ENCODE measurements at regions not wholly inside any gene's neighbourhood (a gene's known extent, or its start where the extent isn't known, plus 50 kb on each side); places are given as distances from the start of the nearest gene placed in this dataset.
"Not testable (repeated sequence)": the region's sequence is repeated elsewhere in the genome, so short reads cannot be mapped to it uniquely, and the experiment has no call there.

DNA sequence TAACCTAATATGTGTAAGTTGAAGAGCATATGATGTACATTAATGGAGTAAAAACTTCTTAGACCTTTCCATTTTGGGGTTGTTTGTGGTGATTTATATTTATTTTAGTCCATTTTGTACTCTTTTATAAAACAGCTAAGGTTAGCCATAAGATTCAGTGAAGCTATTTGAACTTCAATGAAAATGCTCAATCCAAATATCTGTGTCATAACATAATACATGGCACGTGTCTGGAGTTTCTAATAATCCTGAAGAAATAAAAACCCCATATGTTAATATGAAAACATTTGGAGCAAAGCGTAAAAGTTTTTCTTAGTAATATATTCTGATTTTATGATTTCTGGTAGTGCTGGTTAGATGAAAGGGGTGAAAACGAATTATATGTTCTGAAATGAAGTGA is 1729.7 kb downstream of the PCDH9 start:
- DNase-seq (ENCODE audit: low read depth), result no peak

DNA sequence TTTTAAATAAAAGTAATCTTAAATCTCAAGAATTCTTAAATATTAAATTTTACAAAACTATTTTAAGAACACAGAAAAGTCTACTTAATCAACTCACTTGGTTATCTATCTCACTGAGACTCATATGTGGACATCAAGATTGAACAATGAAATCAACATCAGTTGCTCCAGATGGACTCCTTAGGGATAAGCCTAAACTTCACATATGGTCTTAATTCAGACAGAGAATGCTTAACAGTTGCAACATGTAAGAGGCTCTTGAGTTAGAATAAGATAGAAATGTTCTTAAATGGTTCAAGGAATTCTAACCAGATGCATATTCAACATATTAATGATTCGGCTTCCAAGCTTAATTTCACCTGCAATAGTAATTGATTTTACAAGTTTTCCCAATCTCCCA is 1730.9 kb downstream of the PCDH9 start:
- DNase-seq (ENCODE audit: low read depth), result no peak

DNA sequence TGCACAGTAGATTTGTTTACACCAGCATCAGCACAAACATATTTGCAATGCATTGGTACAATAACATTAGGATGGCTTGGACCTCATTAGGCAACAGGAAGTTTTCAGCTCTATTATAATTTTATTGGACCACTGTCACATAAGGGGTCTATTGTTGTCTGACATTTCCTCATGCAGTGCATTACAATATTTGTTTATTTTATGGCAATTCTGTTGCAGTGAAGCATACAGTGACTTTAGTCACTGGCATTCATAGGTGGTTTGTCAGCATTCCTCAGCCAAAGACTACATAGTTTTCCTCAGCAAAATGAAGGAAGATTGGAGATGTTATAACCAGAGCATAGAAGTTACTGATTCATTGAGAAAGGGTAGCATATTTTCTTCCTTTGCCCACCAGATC is 1732.9 kb downstream of the PCDH9 start:
- DNase-seq (ENCODE audit: low read depth), result no peak

DNA sequence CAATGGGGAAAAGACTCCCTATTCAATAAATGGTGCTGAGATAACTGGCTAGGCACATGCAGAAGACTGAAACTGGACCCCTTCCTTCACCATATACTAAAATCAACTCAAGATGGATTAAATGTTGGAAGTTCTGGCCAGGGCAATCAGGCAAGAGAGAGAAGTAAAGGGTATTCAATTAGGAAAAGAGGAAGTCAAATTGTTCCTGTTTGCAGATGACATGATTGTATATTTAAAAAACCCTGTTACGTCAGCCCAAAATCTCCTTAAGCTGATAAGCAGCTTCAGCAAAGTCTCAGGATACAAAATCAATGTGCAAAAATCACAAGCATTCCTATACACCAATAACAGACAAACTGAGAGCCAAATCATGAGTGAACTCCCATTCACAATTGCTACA is 1739.4 kb downstream of the PCDH9 start:
- not testable (repeated sequence) for DNase-seq (ENCODE audit: low read depth)

DNA sequence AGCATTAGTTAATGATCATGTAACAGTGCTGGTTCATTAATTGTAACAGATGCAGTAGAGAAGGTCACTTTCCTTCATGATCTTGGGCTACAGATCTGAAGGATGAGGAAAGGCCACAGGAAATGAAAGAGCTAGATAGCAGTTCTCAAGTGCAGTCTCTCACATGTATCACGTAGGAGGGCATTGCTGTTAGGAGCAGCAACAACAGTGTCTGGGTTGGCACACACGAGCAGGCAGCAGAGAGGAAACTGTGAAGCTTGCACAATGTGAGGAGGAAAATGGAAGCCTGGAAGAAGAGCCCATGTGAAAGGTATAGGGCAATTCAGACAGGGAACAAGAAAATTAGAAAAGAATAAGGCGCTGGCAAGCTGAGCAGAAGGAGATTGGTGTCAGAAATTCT is 1741.5 kb downstream of the PCDH9 start:
- DNase-seq (ENCODE audit: low read depth), result no peak

DNA sequence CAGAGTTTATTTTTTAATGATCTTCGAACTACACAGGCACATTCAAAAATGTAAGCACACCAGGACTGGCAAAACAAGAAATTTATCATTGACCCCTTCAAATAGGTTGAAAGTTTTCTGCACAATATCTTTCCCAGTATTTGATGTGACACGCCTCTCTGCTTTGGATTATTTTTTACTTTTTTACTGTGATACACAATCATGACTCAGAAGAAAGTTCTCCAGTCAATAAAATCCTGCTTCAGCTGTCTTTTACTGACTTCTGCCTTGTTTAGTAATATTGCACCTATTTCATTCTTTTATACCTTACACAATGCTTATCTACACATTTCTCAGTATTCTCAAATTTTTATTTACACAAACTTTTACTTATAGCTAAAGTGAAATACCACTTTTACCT is 1750.4 kb downstream of the PCDH9 start:
- DNase-seq (ENCODE audit: low read depth), result no peak

DNA sequence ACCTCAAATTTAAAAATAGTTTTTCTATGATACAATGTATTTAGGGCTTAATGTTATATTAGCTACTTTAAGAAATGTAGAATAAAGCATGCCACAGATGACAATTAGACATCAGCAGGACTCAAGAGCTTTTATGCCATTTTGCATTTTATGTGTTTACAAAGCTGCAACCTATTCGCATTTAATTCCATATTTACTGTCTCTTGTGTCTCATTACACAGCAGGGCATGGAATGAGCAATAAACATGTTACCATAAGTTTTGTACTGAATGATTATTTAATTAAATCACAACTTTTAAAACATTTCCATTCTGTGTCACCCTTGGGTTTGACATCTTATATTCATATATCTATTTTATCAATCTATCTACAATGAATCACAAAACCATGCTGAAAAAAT is 1756.9 kb downstream of the PCDH9 start:
- no peak for DNase-seq (ENCODE audit: low read depth)

DNA sequence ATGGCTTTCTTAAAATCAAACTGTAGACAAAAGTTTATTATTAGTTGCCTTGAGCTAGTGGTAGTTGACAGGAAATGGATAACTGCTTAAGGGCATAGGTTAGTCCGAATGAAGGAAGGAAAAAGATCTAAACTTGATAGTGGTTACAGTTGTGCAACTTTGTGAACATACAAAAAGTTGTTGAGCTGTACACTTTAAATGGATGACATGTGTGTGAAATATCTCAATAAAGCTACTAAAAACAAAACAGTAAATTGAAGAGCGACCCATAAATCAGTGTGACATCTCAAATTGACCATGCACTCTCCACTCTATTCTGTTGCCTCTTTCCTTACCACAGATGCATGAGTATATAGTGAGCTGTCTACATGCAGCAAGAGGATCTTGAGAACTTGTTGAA is 1757.8 kb downstream of the PCDH9 start:
- DNase-seq (ENCODE audit: low read depth), result no peak

- DNase-seq (ENCODE audit: low read depth), result no peak
Measured at GRCh38 chr13:65470781-65471180, 1759.4 kb downstream of the PCDH9 start.

DNA sequence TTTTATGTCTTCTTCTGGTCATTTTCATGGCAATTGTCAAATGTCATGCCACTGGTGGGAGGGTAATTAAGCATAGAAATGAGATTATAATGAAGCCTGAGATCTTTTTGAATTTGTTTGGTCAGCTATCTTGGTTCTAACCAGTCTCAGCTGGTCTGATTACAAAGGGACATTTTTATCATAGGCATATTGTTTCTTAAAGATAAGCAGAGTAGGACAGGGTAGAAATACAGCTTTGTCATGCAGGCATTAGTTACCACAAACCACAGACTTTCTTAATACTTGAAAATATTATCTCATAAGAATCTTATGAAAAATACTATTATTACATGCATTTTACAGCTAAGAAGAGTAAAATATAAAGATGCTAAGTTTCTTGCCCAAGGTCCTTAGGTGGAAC is 1761.5 kb downstream of the PCDH9 start:
- no peak for DNase-seq (ENCODE audit: low read depth)

- DNase-seq (ENCODE audit: low read depth), result no peak
Measured at GRCh38 chr13:65461590-65461989, 1768.5 kb downstream of the PCDH9 start.

DNA sequence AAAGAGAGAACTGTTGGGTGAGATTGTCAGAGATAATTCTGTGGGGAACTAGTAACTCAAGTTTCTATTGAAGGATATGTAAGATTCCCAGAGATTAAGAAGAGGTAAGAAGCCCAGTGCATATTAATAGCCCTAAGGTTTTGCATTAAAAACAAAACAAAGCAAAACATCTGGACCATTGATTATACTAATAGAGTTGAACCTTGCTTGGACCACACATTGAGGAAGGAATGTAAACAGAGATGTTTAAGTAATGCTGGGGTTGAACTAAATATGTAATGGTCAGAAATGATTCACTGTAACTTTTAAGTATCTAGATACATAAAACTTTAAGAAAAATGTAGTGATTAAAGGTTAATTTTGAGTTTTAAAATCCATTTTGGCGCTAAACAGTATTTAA is 1770.0 kb downstream of the PCDH9 start:
- no peak for DNase-seq (ENCODE audit: low read depth)

DNA sequence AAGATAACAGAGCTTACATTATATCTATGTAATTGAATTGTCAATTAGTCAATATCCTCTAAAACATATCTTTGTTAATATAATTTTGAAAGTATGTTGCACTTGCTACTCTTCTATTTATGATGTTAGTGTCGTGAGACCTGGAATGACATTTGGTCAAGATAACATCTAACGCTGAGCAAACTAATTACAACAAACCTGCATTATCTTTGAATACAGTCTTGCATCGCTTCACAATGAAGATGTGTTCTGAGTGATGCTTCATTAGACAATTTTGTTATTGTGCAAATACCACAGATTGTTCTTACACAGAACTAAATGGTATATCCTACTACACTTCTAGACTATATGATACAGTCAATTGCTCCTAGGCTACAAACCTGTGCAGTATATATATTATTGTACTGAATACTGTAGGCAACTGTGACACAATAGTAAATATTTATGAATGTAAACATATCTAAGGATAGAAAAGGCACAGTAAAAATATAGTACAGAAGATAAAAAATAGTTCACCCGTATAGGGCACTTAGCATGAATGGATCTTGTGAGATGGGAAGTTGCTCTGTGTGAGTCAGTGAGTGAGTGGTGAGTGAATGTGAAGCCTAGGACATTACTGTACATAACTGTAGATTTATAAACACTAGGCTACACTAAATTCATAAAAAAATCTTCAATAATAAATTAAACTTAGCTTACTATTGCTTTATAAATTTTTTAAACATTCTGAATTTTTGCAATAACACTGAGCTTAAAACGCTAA is 1773.8 kb downstream of the PCDH9 start:
- DNase-seq (ENCODE audit: low read depth), result no peak

DNA sequence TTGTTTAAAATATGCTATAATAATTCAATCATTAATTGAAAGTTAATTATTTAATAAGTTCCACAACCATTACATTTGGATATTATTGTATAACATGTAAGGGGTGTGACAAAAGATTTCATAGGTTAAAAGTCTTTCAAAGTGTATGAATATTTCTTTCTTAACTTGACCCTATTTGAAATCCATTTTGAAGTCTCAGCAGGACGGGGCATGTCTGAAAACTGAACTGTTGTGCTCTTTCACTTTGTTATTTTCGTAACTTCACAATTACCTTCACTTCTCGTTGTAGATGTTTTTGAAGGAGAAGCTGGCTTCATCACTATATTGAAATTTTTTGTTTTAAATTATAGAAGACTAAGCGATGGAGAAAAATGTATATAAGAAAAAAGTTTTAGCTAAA is 1775.7 kb downstream of the PCDH9 start:
- DNase-seq (ENCODE audit: low read depth), result no peak

- no peak for DNase-seq (ENCODE audit: low read depth)
Measured at GRCh38 chr13:65453982-65454381, 1776.2 kb downstream of the PCDH9 start.

GRCh38 chr13:65445340-65445739 is 1784.8 kb downstream of the PCDH9 start:
- no peak for DNase-seq (ENCODE audit: low read depth)

GRCh38 chr13:65435590-65435989 is 1794.5 kb downstream of the PCDH9 start:
- no peak for DNase-seq (ENCODE audit: low read depth)

- DNase-seq (ENCODE audit: low read depth), result no peak
Measured at GRCh38 chr13:65417953-65418352, 1812.2 kb downstream of the PCDH9 start.

DNA sequence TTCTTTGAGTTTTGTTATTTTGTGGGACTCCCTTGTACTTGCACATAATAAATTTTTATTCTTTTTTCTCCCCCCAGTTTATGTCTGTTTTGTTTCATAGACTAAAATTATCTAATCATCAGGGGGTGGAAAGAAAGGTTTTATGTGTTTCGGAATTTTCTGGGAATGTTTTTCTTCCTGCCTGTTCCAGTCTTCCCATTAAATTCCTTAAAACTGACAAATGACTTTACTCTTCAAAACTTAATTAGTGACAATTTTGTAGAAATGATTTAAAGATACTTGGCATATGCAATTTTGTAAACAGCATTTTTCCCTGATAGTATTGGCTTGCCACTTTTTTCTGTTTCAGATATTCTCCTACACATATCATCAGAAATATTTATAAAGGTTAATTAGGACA is 1813.4 kb downstream of the PCDH9 start:
- no peak for DNase-seq (ENCODE audit: low read depth)

DNA sequence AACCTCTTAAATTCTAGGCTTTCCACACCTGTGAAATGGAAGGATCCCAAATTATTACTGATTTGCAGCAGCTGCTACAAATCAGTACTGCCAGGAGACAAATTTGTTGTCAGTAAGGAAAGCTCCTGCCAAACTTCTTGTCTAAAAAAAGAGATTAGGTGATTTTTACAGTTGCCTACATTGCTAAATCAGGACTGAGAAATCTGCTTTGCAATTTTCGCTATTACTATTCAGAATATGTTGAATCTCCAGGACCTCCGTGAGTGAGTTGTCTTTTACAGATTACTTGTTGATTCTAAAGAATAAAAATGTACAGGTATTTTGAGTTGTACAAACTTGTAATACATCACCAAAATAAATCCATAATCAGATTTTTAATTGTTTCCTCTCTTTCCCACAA is 1815.9 kb downstream of the PCDH9 start:
- DNase-seq (ENCODE audit: low read depth), result no peak

- DNase-seq (ENCODE audit: low read depth), result no peak
Measured at GRCh38 chr13:65411521-65411920, 1818.6 kb downstream of the PCDH9 start.

DNA sequence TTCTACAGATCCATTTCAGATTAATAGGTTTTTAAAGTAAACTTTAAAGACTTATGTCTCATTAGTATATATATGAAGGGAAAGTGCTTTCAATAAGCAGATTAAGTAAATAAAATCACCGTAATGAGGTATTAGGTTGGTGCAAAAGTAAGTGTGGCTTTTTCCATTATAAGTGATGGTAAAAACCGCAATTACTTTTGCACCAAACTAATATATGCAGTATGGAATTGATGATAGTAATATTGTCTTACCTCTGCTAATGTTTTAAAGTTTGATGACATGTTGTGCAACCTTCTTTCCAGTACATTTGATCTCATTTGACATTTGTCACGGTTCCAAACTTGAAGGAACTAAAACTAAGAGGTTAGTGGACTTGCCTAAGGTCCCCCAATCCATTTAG is 1819.3 kb downstream of the PCDH9 start:
- DNase-seq (ENCODE audit: low read depth), result no peak

DNA sequence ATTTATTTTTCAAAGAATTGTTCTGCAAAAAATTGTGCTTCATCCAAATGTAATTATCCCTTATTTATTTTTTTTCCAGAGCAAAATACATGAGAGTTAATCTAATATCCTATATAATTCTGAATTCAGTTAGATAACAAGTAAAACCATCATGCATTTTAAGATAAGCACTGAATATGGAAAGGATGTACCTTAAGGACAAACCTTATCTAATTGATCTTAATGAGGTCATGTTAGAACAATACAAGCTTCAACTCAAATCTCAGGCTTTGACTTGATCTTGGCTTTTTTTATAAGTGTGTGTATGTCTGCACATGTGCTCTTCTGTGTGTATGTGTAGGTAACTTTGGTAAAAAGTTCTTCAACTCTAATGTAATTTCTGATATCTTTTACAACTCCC is 1828.8 kb downstream of the PCDH9 start:
- no peak for DNase-seq (ENCODE audit: low read depth)

DNA sequence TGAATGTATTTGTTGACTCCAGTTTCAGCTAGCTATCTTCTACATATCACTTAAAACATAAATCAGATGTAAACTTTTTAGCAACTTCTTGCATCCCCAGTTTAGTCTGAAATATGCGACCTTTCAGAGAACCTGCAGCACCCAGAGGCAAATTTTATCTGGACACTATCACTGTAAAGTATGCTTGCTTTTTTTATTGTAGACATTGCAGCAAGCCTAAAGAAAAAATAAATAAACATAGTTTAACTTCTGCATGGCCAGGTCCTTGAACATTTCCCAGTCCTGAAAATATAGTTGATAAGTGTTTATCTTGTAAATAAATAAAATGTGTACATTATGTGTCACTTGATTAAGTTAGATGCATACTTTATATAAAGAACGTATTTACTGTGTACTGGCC is 1829.4 kb downstream of the PCDH9 start:
- DNase-seq (ENCODE audit: low read depth), result no peak
